HG03066 (cell line): ENCODE measurements at regions not wholly inside any gene's neighbourhood (a gene's known extent, or its start where the extent isn't known, plus 50 kb on each side); places are given as distances from the start of the nearest gene placed in this dataset.

Experiments used
- ATAC-seq: cut with Tn5 transposase; IDR thresholded peaks from one replicate; pipeline ENCODE4 v1.9.1; 2021; ENCODE audit warnings: low read depth; ENCODE audit not compliant: unreplicated experiment

DNA sequence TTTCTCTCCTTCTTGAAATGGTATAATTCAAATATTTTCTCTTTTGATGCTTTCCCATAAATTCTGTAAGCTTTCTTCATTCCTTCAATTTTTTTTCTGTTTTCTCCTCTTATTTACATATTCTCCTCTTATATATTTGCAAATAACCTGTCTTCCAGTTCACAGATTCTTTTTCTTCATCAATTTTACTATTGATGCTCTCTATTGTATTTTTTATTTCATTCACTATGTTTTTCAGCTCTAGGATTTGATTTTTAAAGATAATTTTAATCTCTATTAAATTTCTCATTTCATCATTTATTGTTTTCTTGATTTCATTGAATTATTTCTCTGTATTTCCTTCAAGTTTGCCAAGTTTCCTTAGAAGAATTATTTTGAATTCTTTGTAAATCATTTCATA lies 54.0 kb upstream of the PRPS1L1 start:
- ATAC-seq, result no peak

DNA sequence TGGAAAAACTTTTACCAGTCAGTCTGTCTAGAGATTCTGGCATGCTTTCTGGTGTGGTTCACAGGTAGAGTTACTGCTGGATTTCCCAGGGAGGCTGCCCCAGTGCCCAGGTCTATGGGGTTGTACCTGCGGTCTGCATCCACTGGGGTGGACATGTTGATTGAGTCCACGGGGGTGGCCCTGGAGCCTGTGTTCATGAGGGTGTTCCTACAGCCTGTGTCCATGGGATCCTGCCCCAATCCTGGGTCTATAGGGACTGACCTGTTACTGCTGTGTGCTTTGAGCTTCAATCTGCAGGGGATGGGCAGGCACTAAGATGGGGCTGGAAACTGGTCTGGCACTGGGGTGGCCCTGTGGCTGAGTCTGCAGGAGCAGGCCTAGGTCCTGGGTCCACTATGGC lies 54.5 kb upstream of the PRPS1L1 start:
- no peak for ATAC-seq

DNA sequence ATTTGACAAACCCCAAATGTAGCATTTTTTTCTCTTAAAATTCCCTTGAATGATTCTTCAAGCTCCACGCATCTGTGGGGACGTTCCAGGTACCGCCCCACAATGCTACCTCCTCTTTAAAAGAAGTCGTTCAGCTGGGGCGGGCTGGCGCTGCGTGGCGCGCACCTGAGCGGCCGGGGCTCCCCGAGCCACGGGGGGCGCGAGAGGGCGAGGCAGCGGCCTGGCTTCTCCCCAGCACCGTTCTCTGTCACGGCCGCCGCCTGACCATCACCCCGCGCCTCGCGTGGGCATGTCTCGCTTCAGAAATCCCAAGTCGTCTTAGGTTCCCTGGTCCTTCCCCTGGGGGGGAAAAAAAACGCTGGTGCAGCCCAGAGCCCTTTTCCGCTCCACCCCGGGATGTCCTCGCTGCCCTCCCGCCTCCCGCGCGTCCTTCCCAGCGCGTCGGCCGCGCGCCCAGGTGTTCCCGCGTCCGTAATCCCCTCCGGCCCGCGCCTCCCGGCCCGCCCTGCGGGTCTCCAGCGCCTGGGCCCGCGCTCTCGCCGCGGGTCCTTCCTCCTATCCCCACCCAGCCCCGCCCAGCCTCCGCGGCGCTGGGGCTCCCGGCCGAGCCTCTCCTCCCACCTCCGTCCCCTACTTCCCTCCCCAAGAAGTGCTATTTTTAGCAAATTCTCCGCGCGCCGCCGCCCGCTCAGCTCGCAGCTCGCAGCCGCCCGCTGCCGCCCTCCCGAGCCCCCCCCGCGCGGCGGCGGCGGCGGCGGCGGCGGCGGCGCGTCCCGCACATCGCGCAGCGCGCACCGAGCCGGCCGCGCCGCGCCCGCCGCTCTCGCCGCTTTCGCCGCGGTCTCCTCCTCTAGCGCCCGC lies 58.7 kb upstream of the PRPS1L1 start:
- no peak for ATAC-seq

DNA sequence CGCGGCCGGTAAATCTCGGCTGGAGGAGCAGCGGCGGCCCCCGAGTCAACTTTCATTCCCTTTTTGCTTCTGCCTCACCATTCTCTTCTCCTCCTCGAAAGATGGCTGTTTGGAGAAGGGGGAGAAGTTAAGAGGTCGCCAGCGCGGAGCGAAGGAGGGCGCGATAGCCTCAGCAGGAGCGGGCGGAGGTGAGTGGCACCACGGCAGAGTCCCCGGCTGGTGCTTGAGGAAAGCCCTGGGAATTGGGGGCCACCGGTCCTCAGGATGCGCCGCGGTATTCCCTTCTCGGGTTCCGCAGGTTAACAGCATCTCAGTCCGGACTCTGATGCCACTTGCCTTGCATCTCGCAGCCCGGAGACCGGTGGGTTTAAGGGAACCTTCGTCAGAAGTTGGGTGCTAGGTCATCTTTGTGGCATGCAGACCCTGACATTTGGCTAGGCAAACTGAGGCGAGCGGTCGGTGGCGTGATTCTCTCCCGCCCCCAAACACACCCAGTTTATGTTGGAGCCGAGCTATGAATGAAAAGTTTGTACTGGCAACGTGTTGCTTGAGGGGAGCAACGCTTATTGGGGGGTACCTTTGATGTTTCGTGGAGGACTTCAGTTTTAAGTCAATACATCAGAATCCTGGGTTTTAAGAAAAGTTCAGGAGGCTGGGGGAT lies 59.5 kb upstream of the PRPS1L1 start:
- ATAC-seq, result no peak

DNA sequence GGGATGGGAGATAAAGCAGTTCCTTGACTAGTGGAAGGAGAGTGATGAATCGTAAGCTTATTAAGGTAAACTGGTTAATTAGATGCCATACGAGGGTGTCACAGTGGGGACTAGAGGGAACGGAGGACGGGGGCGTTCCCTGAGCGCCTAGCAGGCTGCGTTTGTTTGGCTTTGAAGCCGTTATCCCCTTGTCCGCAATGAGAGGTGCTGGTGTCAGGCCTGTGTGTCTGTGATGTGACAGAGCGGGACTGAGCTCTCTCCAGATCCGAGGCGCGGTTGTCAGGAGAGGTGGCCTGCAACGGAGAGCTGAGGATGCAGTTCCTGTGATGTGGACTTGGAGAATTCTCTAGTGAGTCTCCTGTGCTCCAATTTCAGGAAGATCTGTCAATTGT lies 60.0 kb upstream of the PRPS1L1 start:
- ATAC-seq, result no peak

DNA sequence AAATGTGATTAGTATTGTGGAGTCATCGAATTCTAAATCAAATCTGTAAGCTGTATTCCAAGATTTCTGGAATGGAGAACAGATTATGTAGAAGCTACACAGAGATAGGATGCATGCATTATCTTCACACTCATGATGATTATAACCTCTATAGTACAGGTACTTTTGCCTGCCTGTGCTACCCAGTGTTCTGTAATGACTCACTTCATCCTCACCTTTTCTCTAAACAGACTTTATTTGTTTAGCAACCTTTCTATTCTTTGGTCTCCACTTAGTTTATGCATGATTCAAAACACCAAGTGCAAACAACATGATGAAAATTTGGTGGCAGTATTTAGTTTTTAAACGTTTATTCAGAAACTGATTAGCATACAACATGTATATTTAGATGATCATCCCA lies 68.4 kb upstream of the PRPS1L1 start:
- no peak for ATAC-seq

DNA sequence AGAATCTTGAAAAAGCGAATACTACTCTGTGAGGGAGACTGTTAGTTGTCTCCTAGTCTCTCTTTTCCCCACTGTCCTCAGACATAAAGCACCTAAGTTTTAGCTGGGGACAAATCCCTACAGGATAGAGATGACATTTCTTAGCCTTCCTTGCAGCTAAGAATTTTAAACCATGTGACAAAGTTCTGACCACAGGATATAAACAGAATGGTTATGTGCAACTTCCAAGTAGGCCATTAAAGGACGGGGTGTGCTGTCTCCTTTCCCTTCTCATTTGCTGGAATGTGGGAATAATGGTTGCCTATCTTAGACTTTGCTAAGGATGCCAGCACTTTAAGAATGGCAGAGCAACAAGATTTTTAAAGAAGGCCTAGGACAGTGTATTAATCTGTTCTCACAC lies 74.9 kb upstream of the PRPS1L1 start:
- no peak for ATAC-seq

DNA sequence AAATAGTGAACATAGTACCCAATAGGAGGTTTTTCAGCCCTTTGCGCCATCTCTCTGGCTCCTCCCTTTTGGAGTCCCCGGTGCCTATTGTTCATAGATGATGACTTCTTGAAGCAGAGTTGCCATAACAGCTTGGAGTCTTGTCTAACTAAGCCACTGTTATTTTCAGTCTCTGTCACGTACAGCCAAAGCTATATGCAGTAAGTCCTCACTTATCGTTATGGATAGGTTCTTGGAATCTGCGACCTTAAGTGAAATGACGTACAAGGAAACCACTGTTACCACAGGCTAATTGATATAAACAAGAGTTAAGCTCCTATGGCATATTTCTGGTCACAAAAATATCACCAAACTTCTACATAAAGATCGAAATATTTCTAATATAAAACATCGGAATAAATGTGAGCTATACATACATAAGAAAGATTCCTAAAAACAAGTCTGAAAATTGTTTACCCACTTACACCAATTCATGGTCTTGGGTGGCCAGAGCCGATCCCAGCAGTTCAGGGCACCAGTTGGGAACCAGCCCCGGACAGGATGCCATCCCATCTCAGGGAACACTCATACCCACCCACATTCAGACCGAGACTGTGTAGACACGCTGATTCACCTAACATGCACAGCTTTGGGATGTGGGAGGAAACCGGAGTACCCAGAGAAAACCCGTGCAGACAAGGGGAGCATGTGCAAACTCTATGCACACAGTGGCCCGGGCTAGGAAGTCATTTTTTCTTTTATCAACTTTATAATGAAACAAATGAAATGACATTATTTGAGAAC lies 76.0 kb upstream of the PRPS1L1 start:
- ATAC-seq, result no peak

DNA sequence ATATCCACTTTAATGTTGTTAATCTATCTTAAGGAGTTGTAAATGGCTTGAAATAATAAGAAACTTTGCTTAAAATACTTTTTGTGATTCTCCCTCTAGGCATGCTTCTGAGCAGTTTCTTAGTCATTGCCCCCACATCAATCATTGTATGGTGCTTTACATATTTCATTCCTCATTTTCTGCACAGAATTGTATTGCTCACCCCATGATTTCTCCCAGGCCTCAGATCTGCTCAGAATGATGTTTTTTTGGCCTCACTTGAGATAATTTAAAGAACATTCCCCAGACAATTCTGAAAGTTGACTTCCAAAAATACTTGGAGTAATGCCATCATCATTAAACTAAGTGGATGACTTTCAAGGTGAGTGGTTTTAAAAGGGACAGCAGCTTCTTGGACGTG lies 82.1 kb upstream of the PRPS1L1 start:
- no peak for ATAC-seq

DNA sequence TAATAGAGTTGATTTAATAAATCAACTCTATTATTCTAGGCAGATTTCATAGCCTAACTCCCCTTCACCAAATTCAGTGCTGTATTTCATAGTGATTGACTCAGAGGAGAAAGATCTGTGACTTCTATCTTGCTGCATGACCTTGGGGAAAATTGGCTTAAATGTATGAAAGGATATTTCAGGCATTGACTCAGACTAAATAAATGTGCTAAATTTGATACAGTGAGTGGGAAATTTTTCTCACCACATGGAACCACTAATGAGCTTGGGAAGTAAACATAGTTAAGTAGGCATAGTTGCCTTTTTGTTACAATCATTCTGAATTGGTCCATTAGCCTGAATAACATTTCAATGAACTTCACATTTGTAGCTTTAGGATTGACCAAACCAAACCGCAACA lies 89.0 kb upstream of the PRPS1L1 start:
- no peak for ATAC-seq

DNA sequence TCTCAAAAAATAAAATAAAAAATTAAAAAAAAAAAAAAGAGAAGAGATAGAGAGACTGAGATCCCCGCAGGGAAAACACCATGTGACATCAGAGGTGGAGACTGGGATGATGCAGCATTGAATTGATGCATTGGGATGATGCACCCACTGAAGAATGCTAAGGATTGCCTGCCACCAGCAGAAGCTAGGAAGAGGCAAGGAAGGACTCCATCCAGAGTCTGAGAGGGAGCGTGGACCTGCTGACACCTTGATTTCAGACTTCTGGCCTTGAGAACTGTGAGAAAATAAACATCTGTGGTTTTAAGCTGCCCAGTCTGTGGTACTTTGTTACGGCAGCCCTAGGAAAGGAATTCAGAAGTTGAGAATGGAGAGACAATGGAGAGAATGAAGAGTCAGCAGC lies 89.8 kb upstream of the PRPS1L1 start:
- no peak for ATAC-seq

DNA sequence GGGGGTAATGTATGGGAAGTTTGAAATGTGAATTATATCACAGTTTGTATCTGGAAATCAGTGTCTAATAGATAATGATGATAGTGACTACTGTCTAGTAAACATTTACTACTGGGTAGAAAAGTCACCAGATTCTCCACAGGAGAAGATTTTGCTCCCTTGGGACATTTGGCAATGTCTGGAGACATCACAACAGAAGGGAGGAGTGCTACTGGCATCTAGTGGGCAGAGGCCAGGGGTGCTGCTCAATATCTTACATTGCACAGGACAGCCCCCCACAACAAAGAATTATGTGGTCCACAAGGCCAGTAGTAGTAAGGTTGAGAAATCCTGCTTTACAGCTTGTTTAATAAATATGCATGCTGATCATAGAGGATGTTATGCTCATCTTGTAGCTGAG lies 92.3 kb upstream of the PRPS1L1 start:
- ATAC-seq, result no peak

DNA sequence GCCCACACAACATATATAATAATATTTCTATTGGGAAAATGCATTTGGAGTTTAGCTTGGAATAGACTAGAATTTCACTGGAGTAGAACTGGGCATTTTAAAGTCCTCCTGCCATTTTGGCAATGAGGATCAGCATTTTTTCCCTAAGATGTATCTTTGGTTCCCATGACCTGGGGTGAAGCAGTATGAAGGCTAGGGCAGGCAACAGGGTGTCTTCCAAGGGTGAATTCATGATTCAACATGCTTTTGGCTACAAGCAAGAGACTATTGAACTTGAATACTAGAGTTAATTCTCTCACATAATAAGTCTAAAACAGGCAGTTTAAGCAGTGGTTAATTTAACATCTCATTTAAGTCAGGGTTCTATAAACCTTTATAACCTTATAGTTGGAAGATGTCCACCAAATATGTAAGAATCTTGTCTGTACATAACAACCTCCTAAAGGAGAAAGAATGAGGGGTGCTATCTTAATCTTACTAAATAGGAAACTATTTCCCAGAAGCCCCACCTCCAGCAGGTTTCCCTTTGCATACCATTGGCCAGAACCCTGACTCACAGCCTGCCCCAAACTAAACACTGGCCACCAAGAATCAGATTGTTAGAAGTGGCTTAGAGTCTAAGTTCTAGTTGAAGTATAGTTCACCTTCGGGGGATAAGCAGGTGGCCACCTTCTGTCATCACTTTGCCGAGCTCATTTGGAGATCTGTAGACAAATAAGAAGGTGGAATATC lies 96.0 kb upstream of the PRPS1L1 start:
- ATAC-seq, result no peak

DNA sequence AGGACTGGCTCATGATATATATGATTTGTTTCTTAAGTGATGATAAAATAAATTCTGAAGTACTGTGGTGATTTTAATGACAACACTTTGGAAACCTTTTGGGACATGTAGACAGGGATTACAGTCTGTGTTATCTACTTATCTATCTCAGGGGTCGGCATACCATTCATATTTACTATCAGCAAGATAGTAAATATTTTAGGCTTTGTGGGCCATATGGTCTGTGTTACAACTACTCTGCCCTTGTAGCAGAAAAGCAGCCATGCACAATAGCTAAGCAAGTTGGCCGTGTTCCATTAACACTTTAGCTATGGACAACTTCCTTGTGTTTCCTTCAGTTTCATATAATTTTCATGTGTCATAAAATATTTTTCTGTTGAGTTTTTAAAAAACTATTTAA lies 97.8 kb upstream of the PRPS1L1 start:
- ATAC-seq, result no peak

DNA sequence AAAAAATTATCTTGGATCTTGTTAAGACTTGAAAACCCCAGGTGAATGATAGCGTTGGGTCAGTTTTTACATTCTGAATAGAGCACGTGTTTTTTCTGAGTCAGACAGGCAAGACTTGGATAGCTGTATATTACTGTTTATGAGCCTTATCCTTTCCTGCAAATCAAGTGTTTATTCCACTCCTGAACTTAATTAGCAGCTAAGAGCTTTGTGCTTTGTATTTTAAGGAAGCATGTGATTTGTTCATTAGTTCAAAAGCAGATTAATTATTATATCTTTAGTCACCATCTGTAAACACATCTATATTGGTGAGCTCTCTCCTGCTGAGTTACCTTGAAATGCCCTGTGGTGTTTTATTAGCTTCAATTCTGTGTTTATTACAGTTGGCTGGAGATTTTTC lies 98.6 kb upstream of the PRPS1L1 start:
- no peak for ATAC-seq

DNA sequence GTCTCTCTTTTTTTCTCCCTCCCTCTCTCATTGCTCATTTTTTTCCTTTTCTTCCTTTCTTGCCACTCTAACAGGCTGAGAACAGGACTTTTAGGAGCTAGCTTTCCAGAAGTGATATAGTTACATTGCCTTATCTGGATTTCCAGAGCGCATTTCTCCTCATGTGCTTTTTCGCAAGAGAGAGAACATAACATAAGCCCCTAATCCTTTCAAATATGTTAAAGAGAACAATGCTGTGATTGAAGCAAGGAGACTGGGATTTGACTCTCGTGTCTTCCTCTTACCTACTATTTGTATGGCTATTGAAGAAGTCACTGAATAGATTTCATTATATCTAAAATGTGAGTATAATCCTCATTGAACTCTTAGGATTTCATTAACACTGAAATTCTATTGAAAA lies 101.2 kb upstream of the PRPS1L1 start:
- ATAC-seq, result no peak

DNA sequence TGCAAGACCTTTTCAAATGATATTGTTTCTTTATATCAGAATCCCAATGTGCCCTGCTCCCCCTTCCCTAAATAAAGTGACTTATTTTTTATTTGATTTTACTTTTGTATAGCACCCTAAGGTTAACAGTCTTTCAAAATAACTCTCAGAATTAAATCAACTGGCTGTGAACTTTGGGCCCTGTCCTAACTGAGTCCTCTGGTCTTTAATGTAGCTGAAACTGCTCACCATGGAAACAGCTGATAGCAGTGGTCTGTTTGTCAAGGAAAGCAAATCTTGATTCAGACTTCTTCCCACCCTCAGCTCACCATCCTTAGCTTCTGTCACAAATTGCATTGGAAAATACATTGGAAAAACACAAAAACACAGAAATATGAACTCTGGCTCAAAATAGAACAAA lies 105.2 kb upstream of the PRPS1L1 start:
- no peak for ATAC-seq

DNA sequence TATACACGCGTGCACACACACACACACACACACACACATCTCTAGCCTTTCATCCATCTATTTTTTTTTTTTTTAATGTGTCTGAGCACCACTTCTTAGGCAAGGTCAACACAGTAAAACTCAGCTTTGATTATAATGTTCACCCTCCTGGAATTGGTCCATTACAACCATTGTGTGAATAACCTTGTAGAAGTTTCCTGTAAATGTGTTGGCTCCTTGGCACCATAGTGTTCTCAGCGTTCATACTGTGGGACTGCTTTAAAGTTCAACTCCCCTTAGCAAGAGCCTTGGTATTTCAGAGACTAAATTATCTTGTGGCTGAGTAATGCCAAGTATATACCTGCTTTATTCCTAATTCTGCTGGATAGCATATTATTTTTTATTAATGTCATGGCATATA lies 106.3 kb upstream of the PRPS1L1 start:
- ATAC-seq, result no peak

DNA sequence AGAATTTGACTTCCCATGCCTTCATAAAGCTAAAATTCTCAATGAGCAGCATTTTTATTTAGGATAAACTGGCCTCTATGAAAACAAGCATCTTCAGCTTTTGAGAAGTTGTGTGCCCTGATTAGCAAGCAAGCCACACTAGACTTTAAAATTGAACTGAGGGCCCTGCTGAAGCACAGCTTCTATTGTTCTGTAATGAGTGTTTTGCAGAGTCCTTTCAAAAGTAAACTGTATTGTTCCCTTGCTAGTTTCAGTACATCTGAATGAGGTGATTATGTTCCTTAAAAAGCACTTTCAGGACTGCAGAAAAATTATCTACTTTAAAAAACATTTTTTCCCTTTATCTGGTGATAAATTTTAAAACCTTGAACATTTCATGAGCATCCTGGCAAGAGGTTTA lies 113.3 kb upstream of the PRPS1L1 start:
- ATAC-seq, result no peak

DNA sequence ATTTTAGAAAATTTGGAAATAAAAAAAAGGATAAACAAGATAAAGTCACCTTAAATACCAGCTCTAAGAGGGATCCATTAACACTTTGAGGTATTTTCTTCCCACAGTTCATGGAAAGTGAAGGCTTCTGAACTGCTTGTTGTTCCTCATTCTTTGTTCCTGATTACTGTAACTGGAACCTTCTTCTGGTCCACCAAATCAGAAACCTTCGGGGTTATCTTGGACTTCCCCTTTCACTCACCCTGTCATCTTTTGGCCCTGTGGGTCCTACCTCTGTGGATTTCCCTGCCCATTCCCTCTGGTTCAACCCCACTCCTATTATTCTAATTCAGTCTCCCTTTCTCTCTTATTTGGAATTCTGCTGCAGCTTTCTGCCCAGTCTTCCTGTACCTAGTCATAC lies 116.5 kb upstream of the PRPS1L1 start:
- no peak for ATAC-seq

DNA sequence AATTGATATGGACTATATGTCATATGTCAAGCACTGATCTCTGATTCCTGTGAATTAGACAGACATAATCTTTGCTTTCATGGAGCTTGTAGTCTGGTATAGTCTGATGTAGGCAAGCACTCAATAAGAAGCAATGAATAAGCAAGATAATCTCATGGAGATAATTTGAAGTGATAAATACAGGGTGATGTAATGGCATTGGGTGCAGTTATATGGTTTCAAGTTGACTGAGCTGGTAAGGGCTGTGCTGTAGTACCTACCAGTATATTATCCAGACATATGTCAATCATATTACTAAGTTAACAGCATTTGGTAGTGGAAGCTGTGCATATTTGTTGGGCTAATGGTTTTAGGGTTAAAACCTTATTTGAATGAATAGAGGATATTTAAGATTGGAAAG lies 117.5 kb upstream of the PRPS1L1 start:
- no peak for ATAC-seq
